ENCODE measurements at regions not wholly inside any gene's neighbourhood (a gene's known extent, or its start where the extent isn't known, plus 50 kb on each side); places are given as distances from the start of the nearest gene placed in this dataset.

- TF ChIP-seq CTCF (IDR thresholded peaks at IDR 0.05) = no peak
- no peak for TF ChIP-seq POLR2AphosphoS5 (IDR thresholded peaks at IDR 0.05)
Measured at GRCh38 chr2:7943446-7943845, 738.4 kb upstream of the ID2 start.

All from esophagus muscularis mucosa (tissue), 3 donors.